Adipose tissue (tissue), 3 donors: ENCODE measurements at regions not wholly inside any gene's neighbourhood (a gene's known extent, or its start where the extent isn't known, plus 50 kb on each side); places are given as distances from the start of the nearest gene placed in this dataset.
"Not testable (repeated sequence)": the region's sequence is repeated elsewhere in the genome, so short reads cannot be mapped to it uniquely, and the experiment has no call there.

Source experiments
- H3K27ac ChIP-seq: one replicate; pipeline ENCODE4 v1.5.1; 2013; ENCODE audit warnings: low read depth, low read length
- WGBS, 3 donors: extraction: QIAGEN DNeasy Blood & Tissue Kit; methylation state at CpG; one replicate each; pipeline ENCODE4 v1.1.7; 2013; 5-methylcytosine and 5-hydroxymethylcytosine counted together
- donor health status: healthy with polysubstance abuse.
- donor health status: Bipolar disorder and iron deficiency.
- donor health status: healthy.

DNA sequence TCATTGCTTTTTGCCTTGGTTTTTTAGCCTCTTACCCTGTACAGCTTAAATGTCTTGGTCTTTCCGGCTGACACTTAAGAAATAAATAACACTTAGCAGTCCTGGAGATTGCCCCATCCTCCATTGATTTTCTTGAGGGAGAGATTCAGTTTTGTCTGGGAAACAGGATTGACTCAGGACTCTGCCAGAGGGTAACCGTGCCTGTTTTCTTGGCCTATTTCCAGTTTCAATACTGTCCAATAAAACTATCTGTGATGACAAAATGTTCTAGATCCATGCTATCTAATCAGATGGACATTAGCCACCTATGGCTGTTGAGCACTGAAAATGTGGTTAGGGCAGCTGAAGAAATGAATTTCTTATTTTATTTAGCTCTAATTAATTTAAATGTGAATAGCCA lies 216.1 kb downstream of the DUSP10 start:
- WGBS, 3 donors, result 51 to 78% (median 74%) methylated on average over 2 of the region's 2 CpGs
- no peak overlapping the region for H3K27ac ChIP-seq

DNA sequence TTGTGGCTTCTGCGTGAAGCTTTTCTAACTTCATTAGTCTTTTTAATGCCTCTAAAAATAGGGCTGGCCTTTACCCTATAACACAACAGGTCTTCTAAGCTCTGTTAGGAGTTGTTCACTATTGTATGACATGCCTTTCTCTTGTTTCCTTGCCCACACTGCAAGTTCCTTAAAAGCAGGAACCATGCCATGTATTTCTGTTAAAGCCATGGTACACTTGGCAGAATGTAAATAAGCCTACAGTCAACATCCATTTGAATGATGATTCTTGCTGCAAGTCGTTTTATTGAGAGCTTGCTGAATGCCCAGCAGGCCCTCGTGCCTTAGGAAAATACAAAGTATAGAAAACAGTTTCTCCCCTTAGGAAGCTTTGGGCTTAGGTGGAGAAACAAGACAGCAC lies 214.6 kb downstream of the DUSP10 start:
- no peak overlapping the region for H3K27ac ChIP-seq
- 51 to 84% (median 83%) methylated on average over 3 of the region's 3 CpGs for WGBS, 3 donors

DNA sequence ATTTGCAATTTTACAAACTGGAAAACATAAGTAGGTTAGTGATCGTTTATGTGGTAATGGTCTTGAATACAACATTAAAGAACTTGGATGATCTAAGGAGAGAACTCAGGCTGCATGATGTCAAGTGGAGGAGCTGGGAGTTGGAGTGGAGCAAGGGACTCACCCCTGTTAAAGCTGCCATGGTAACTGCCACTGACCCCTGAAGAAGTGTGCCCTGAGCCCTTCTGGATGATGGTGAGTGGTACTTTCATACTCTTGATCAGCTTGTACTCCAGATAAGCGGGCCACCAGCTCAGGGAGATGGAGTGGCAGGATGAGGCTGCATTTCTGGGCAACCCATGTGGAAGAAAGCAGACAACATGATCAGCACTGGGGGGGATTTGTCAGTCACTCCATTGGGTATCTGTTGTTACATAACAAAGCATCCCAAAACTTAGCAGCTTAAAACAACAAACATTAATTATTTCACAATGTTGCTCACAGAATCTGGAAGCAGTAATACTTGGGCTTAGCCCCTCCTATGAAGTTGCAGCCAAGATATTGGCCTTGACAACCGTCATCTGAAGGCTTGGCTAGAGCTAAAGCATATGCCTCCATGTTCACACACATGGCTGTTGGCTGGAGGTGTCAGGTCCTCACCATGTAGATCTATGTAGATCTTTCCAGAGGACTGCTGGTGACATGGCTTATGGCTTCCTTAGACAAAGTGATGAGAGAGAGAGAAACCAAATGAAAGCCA lies 213.8 kb downstream of the DUSP10 start:
- 57 to 81% (median 74%) methylated on average over 3 of the region's 3 CpGs for WGBS, 3 donors
- no peak overlapping the region for H3K27ac ChIP-seq

DNA sequence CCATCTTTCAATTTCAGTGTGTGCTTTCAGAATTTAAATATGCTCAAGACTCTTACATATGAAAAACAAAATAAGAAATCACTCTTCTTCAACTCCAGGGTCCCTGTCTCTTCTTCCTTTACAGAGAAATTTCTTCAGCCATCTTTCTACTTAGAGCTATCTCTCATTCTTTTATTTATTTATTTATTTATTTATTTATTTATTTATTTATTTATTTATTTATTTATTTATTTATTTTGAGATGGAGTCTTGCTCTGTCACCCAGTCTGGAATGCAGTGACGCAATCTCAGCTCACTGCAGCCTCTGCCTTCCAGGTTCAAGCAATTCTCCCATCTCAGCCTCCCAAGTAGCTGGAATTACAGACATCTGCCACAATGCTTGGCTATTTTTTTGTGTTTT lies 211.7 kb downstream of the DUSP10 start:
- 93 to 95% (median 93%) methylated on average over 1 of the region's 1 CpG for WGBS, 3 donors
- H3K27ac ChIP-seq, result not testable (repeated sequence)

DNA sequence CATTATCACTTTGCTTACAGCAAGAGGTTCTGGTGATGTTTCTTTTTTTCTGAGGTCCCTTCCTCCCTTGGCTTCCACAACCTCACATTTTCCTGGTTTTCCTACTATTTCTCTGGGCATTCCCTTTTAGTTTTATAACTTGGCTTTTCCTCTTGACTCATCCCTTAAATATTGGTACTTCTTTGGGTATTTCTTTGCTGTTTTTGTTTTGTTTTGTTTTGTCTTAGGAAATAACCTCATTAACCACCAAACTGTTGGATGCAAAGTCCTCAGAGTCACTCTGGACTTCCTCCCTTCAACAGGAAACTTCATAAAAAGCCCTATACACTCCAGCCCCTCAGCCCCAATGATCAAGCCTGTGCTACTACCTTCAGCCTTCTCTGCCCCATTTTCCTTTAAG lies 211.1 kb downstream of the DUSP10 start:
- H3K27ac ChIP-seq, result no peak overlapping the region

DNA sequence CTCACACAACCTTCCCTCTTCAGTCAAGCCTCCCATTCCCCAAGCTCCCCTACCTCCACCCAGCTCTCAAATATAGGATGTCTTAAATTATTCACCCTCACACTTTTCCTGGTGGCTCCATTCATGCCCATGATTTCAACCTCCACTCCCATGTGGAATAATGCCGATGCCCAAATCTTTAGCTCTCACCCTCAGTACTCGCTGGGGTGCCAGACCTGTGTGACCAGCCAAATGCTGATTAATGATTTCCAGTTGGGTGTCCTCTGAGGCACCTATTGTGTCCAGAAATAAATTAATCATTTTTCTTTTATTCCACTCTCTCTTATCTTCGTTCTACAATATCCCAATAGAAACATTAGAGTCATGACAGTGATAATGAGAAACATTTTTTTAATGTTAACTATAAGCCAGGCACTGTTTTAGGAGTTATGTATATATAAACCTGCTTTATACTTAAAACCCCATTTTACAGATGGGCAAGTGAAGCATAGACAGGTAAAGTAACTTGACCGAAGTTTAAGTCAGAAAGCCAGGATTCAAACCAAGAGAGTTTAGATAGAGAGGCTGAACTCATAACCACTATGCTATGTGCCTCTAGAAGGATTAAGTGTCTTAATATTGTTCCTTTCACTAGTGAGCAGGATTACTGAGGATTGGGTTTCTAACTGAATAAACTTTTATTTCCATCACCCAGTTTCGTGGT lies 209.7 kb downstream of the DUSP10 start:
- WGBS, 3 donors, result 73 to 91% (median 90%) methylated on average over 5 of the region's 5 CpGs

GRCh38 chr1:221541296-221541695 lies 200.6 kb downstream of the DUSP10 start:
- no peak overlapping the region for H3K27ac ChIP-seq
- 83 to 91% (median 88%) methylated on average over 5 of the region's 5 CpGs for WGBS, 3 donors

More for the DNA sequence above, 209.7 kb downstream of the DUSP10 start:
- no peak overlapping the region for H3K27ac ChIP-seq

DNA sequence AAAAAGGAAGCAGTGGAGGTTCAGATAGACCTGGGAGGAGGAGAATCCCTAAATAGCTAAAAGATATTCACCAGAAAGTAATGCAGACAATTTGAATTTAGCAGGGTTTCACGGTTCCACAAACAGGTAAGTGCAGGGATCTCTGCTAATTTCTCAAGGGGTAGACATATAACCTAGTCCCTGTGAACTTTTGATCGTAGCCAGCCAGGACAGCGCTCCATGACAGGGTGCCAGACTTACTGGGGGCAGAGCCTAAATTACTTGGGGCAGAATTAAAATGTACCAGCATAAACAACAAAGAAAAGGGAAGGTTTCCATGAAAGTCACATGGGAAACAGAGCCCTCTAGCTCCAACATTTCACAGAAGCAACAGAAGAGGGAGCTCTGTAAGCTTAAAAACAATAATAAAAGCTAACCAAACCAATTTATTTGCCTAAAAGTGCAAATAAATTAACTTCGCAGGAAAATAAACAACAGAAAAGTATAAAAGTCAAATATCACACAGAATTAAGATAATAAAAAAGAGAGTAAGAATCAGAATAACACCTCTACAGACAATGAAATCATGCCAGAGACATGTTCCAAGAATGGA lies 198.3 kb downstream of the DUSP10 start:
- H3K27ac ChIP-seq, result no peak overlapping the region
- WGBS, 3 donors, result 35 to 61% (median 59%) methylated on average over 4 of the region's 4 CpGs

DNA sequence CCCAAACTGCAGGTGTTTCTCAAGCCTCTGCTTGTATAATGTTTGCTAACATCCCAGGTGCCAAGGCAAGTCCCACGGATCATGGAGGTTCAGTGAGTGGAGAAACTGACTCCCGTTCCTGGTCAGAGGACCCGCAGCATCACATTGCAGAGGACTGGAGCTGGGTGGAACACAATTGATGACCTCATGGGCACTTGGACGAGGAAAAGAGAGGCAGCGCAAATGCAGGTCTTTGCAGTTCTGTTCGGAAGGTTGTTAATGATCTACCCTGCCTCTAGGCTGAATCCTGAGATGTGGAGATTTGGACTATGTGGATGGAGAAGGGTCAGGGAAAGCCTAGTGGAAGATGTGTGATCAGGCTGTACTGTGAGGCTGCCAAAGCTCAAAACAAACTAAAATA lies 192.9 kb downstream of the DUSP10 start:
- H3K27ac ChIP-seq, result no peak overlapping the region
- WGBS, 3 donors, result 61 to 93% (median 89%) methylated on average over 6 of the region's 6 CpGs

- no peak overlapping the region for H3K27ac ChIP-seq
These were observed 192.1 kb downstream of the DUSP10 start for GRCh38 chr1:221549815-221550214.

- H3K27ac ChIP-seq, result not testable (repeated sequence)
- WGBS, 3 donors, result 81 to 93% (median 92%) methylated on average over 8 of the region's 8 CpGs
These were observed 189.1 kb downstream of the DUSP10 start for GRCh38 chr1:221552792-221553191.

DNA sequence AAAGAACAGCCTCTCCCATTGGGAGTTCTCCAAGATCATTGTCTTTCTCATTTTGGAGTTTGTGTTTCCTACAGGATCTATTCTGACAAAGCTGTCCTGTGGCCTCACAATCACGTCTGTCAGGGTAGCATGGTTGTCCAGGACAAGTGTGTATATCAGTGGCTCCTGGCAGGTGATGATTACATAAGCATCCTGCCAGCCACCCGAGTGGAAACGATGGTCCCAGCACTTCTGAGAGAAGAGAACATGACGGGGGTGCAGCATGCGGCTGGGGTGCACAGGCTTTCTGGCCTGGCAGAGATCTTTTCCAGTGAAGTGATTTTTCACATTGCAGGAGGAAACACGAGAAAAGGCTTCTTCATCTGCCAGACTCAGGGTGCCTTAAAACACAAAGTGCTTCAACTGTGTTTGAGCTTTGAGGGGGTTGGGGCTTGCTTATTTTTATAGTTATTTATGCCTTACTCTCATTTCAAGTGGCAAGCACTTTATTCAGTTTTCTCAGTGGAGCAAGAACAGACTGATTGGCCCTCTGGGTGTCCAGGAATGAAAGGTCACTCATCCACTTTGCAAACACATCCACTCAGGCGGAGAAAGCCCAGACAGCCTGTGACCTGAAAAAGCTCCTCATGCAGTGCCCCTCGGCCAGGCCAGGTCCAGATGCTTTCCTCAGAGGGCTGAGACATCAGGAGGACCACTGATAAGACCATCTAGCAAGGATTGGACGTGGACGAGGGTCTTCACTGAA lies 186.0 kb downstream of the DUSP10 start:
- WGBS, 3 donors, result 78 to 81% (median 78%) methylated on average over 10 of the region's 10 CpGs
- H3K27ac ChIP-seq, result no peak overlapping the region

DNA sequence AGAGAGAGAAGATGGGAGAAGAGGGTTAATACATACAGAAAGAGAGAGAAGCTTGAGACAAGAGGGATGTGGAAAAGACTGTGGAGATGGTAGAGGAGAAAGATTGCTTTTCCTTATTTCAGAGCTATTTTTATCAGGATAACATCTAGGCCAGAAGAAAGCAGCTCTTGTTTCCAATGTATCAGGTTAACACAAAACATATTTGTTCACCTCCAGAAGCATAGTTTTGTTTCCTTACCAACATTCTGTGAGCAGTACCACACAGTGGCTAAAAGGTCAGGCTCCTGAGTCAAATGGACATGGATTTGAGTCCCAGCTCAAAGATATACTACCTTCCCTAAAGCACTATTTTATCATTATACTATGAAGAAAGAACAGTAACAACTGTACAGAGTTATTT lies 185.5 kb downstream of the DUSP10 start:
- no peak overlapping the region for H3K27ac ChIP-seq

DNA sequence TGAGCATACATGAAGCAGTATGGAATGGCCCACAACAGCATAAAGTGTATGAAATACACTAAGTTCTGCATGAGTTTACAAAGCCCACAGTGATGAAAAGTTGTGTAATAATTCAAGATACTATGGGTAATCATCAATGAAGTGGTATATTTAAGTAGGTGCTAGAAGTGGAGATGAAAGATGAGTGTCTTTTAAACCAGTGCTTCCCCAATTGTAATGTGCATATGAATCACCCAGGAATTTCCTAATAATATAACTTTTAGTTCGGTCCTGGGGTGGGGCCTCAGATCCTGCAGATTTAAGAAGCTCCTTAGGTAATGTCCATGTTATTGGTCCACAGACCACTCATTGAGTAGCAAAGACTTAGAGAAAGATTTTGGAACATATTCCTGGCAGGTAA lies 184.9 kb downstream of the DUSP10 start:
- 78 to 91% (median 84%) methylated on average over 1 of the region's 1 CpG for WGBS, 3 donors
- no peak overlapping the region for H3K27ac ChIP-seq

GRCh38 chr1:221558396-221558795 lies 183.5 kb downstream of the DUSP10 start:
- no peak overlapping the region for H3K27ac ChIP-seq
- 49 to 83% (median 77%) methylated on average over 2 of the region's 2 CpGs for WGBS, 3 donors

GRCh38 chr1:221559911-221560310 lies 182.0 kb downstream of the DUSP10 start:
- WGBS, 3 donors, result 53 to 81% (median 71%) methylated on average over 4 of the region's 4 CpGs
- H3K27ac ChIP-seq, result no peak overlapping the region

DNA sequence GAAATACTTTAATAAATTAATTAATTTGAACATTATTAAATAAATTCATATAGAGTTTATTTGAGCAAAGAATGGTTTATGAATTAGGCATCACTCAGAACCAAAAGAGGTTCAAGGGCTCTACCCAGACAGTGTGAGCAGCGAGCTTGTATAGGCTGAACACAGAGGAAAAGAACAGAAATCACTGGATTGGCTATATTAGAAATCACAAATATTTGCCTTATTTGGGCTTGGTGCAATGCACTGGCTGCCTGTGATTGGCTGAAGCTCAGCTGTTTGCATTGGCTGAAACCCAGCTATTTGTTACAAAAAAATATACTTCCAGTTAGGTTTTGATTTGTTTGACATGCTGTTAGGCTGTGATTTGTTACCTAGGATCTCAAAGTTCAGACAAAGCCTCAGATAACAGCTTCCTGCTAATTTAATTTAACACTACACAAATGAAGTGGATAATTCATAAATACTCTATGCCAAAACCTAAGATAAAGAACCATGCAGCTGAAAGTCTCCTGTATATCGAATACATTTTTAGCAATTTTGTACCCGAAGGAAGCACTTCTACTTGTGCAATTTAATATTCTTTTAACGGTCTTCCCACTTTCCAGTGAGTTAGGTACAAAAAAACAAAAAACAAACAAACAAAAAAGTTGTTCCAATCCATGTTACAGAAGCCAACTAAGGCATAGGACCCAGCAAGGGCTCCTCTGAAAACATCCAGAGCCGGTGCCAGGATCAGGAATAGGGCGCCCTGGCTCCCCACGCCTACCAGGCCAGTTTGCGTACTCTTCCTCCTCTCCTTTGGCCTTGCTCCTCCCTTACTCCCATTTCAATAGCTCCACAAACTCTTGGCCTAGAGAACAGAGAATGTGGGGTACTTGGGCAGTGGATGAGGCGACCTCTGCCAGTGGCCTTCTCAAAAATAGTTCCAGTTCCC lies 179.1 kb downstream of the DUSP10 start:
- H3K27ac ChIP-seq, result no peak overlapping the region
- 85 to 93% (median 91%) methylated on average over 9 of the region's 9 CpGs for WGBS, 3 donors

DNA sequence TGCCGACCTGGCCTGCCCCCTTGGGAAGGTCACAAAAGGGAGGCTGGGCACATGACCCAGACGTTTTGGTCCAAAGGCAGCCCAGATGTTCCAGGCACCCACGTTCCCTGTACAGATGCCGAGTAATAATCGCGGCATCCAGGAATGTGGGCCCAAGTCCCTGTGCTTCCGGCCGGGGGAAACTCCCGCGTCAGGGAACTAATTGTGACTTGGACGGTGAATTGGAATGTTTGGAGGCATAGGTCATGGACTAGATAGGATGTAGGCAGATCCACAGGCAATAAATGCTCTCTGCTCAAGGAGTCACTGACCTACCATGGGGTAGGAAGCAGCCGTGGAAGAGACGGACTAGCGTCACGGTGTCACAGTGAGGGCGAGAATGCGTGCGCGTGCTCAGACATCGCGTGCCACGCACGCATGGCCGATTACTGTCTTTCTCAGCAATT lies 178.4 kb downstream of the DUSP10 start:
- WGBS, 3 donors, result 86 to 93% (median 91%) methylated on average over 24 of the region's 24 CpGs
- H3K27ac ChIP-seq, result no peak overlapping the region
